K562 (cell line): ENCODE measurements at regions not wholly inside any gene's neighbourhood (a gene's known extent, or its start where the extent isn't known, plus 50 kb on each side); places are given as distances from the start of the nearest gene placed in this dataset.
A peak's percentile ranks its signal among the peaks of the same experiment; 100 is the strongest.

Experiments
- CBX2 ChIP-seq: fragments of 200-600 bp; sonication (generic); IDR thresholded peaks from one replicate; pipeline ENCODE4 v1.6.1; 2012; ENCODE audit warnings: mild to moderate bottlenecking, low read length, inconsistent platforms; ENCODE audit not compliant: insufficient read depth, poor library complexity, severe bottlenecking
- CEBPG ChIP-seq, 3 experiments: fragments of 200-800 bp in 1 of 3; sonication (Bioruptor generic) in 1 of 3; sonication (generic) in 1 of 3; formaldehyde crosslinking in 1 of 3; IDR thresholded peaks in 2 of 3; conservative IDR thresholded peaks in 1 of 3; 2 replicates each; pipeline versions ENCODE4 v1.6.1 to v1.8.0; 2016 to 2022; ENCODE audit warnings: missing compliant biosample characterization in 2 of 3, missing genetic modification characterization in 2 of 3, mild to moderate bottlenecking in 1 of 3, missing genetic modification reagents in 1 of 3
- CHD4 ChIP-seq: fragments of 200-600 bp; sonication (generic); IDR thresholded peaks from 3 replicates; pipeline ENCODE4 v1.6.1; 2012; ENCODE audit warnings: low read depth, mild to moderate bottlenecking, mixed read lengths, low read length, inconsistent platforms; ENCODE audit not compliant: insufficient read depth, insufficient replicate concordance, poor library complexity, severe bottlenecking
- ELF1 ChIP-seq: fragments of 200-800 bp; sonication (Bioruptor generic); IDR thresholded peaks from 2 replicates; pipeline ENCODE4 v1.6.1; 2016; ENCODE audit warnings: missing genetic modification characterization, missing compliant biosample characterization
- LEF1 ChIP-seq: fragments of 450-650 bp; IDR thresholded peaks from 2 replicates; pipeline ENCODE4 v1.6.1; 2016; ENCODE audit warnings: mild to moderate bottlenecking
- NFXL1 ChIP-seq: fragments of 450-650 bp; formaldehyde crosslinking; IDR thresholded peaks from 2 replicates; pipeline ENCODE4 v1.4.0; 2021; ENCODE audit warnings: mild to moderate bottlenecking
- PTBP1 ChIP-seq: fragments of 200-400 bp; formaldehyde crosslinking; IDR thresholded peaks from 2 replicates; pipeline ENCODE4 v1.6.1; 2017; ENCODE audit warnings: low read depth, low read length
- RBM39 ChIP-seq: fragments of 200-400 bp; formaldehyde crosslinking; optimal IDR thresholded peaks from 2 replicates; pipeline ENCODE3; 2018; ENCODE audit warnings: low read depth, low read length
- SNIP1 ChIP-seq: fragments of 450-650 bp; IDR thresholded peaks from 2 replicates; pipeline ENCODE4 v1.7.1; 2017; ENCODE audit warnings: low read depth, mild to moderate bottlenecking
- TCF3 ChIP-seq: sonication (generic); formaldehyde crosslinking; IDR thresholded peaks from 2 replicates; pipeline ENCODE4 v1.4.0; 2020; ENCODE audit warnings: mild to moderate bottlenecking, missing genetic modification reagents
- TEAD1 ChIP-seq, 2 experiments: fragments of 450-650 bp in 1 of 2; sonication (generic) in 1 of 2; formaldehyde crosslinking; IDR thresholded peaks; 2 replicates each; pipeline versions ENCODE4 v1.4.0 to v1.8.0; 2020 to 2022; ENCODE audit warnings: mild to moderate bottlenecking in 2 of 2, missing genetic modification reagents in 1 of 2
- TSC22D4 ChIP-seq: fragments of 450-650 bp; IDR thresholded peaks from 2 replicates; pipeline ENCODE4 v1.6.1; 2016; ENCODE audit warnings: missing genetic modification characterization, missing biosample characterization, control low read depth
- ZC3H11A ChIP-seq: IDR thresholded peaks from 2 replicates; pipeline ENCODE4 v1.6.1; 2012; ENCODE audit warnings: low read depth, low read length, improper control_type of control experiment
- ZC3H4 ChIP-seq: sonication (generic); formaldehyde crosslinking; IDR thresholded peaks from 2 replicates; pipeline ENCODE4 v1.9.0; 2021; ENCODE audit warnings: missing genetic modification reagents, borderline replicate concordance
- ZEB2 ChIP-seq: fragments of 450-650 bp; IDR thresholded peaks from 2 replicates; pipeline ENCODE4 v1.6.1; 2016
- ZFP1 ChIP-seq: fragments of 450-650 bp; formaldehyde crosslinking; IDR thresholded peaks from 2 replicates; pipeline ENCODE4 v1.4.0; 2020; ENCODE audit warnings: mild to moderate bottlenecking, mixed read lengths
- ZNF121 ChIP-seq: sonication (generic); formaldehyde crosslinking; conservative IDR thresholded peaks from 2 replicates; pipeline ENCODE4 v1.8.0; 2022; ENCODE audit warnings: missing genetic modification reagents
- ZNF518B ChIP-seq: fragments of 250-450 bp; sonication (Bioruptor Pico); IDR thresholded peaks from 2 replicates; pipeline ENCODE4 v1.5.0; 2021; ENCODE audit warnings: mild to moderate bottlenecking, moderate library complexity
- ZNF75A ChIP-seq: fragments of 450-650 bp; formaldehyde crosslinking; IDR thresholded peaks from 2 replicates; pipeline ENCODE4 v1.4.0; 2020; ENCODE audit warnings: mild to moderate bottlenecking
- ZNF778 ChIP-seq: fragments of 450-650 bp; formaldehyde crosslinking; IDR thresholded peaks from 2 replicates; pipeline ENCODE4 v1.4.0; 2020; ENCODE audit warnings: mild to moderate bottlenecking, moderate library complexity
- ZSCAN32 ChIP-seq: fragments of 450-650 bp; formaldehyde crosslinking; IDR thresholded peaks from 2 replicates; pipeline ENCODE4 v1.4.0; 2020; ENCODE audit warnings: mild to moderate bottlenecking, moderate library complexity
- TF ChIP-seq, protein P1 (sequence below): sonication (generic); formaldehyde crosslinking; IDR thresholded peaks from 2 replicates; pipeline ENCODE4 v1.8.1; 2023; ENCODE audit warnings: mild to moderate bottlenecking, missing genetic modification reagents

- TF ChIP-seq CBX2 (no peak), ELF1 (tag) (peak; percentile 80), ZNF518B (CRISPR knock-in tag) (no peak), NFXL1 (CRISPR knock-in tag) (no peak), TCF3 (peak; percentile 70), ZEB2 (no peak), ZC3H4 (CRISPR knock-in tag) (no peak), PTBP1 (no peak), TEAD1 (CRISPR knock-in tag; IDR thresholded peaks at IDR 0.05) (peak in 1 of 2 experiments; percentile 62; a peak in 1 of 4 replicates), CHD4 (no peak), LEF1 (peak; percentile 82), ZC3H11A (no peak), ZNF75A (CRISPR knock-in tag) (no peak), CEBPG (CRISPR knock-in tag; IDR thresholded peaks at IDR 0.05) (peak; percentile 18; the same call in 1 of the 2 replicates), CEBPG (tag; conservative IDR thresholded peaks at IDR 0.05 in 1 of 2, IDR thresholded peaks at IDR 0.05 in 1 of 2) (peak in 1 of 2 experiments; percentile 65; a peak in 1 of 4 replicates), RBM39 (no peak), TSC22D4 (tag) (no peak), SNIP1 (peak; percentile 78), ZNF121 (CRISPR knock-in tag) (no peak), ZFP1 (CRISPR knock-in tag) (no peak), ZNF778 (CRISPR knock-in tag) (no peak), ZSCAN32 (CRISPR knock-in tag) (no peak)
- TF ChIP-seq, protein P1, sequence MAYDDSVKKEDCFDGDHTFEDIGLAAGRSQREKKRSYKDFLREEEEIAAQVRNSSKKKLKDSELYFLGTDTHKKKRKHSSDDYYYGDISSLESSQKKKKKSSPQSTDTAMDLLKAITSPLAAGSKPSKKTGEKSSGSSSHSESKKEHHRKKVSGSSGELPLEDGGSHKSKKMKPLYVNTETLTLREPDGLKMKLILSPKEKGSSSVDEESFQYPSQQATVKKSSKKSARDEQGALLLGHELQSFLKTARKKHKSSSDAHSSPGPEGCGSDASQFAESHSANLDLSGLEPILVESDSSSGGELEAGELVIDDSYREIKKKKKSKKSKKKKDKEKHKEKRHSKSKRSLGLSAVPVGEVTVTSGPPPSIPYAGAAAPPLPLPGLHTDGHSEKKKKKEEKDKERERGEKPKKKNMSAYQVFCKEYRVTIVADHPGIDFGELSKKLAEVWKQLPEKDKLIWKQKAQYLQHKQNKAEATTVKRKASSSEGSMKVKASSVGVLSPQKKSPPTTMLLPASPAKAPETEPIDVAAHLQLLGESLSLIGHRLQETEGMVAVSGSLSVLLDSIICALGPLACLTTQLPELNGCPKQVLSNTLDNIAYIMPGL (CRISPR knock-in tag) = no peak
Observed at GRCh38 chr21:33976082-33977016, 60.7 kb upstream of the ATP5PO start (continued).
